ENCODE measurements at regions not wholly inside any gene's neighbourhood (a gene's known extent, or its start where the extent isn't known, plus 50 kb on each side); places are given as distances from the start of the nearest gene placed in this dataset.
A peak's percentile ranks its signal among the peaks of the same experiment; 100 is the strongest.
"Not testable (repeated sequence)": the region's sequence is repeated elsewhere in the genome, so short reads cannot be mapped to it uniquely, and the experiment has no call there.

DNA sequence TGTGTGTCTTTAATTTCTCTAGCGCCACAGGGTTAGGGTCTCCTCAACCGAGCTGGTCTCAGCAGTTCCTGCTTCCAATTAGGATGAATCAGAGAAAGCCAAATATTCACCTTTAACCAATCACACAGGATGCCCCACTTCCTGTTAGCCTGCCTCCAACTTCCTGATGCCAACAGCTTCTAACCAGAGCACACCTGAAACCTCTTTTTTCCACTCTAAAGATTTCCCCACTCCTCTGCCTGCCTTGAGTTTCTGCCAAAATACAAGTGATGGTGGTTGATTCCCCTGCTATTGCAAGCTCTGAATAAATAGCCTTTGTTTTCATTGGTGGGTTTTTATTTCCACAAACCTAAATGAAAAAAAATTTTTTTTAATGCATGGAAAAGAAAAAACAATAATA lies 144.7 kb upstream of the UST start:
- no peak for DNase-seq

DNA sequence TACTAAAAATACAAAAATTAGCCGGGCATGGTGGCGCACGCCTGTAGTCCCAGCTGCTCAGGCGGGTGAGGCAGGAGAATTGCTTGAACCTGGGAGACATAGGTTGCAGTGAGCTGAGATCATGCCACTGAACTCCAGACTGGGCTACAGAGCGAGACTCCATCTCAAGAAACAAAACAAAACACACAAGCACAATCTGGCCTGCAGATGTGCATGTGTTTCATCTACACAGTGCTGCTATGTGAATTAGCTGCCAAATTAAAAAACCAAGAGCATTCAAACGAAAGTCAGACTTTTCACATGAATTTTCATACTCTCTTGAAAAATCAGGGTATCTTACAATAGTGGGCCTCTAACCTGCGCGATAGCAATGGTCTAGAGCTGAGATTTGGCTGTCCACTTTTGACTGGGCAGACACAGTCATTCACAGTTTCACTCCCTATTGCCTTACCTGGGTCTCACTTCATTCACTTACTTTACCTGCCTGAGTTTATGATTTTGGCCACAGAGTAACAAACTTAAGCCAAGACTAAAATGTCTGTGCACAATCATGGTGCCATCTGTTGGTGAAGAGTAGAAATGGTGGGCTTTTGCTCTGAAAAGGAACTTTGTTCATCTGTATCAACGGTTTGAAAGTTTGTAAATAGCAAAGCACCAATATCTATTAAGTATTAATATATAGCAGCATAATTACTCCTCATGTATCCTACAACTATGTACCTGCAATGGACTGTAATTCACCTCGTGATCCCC lies 138.5 kb upstream of the UST start:
- peak; percentile 11 for DNase-seq

DNA sequence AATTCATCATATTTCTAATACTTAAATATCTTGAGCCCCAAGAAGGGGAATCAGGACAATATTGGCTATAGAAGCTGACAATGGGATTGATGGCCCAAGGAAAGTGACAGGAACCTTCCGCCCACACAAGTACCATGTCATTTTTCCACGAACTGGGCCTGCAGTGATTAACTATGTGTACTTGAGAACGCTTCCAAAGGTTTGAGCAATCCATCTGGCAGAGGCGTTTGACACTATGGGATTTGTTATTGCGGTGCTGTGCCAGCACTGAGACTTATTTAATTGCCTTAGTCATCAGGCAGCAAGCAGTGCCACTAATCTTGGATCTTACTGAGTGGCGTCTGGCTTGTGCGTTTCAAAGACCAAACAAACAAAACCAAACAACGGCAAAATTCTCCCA lies 135.6 kb upstream of the UST start:
- DNase-seq, result peak; percentile 41

DNA sequence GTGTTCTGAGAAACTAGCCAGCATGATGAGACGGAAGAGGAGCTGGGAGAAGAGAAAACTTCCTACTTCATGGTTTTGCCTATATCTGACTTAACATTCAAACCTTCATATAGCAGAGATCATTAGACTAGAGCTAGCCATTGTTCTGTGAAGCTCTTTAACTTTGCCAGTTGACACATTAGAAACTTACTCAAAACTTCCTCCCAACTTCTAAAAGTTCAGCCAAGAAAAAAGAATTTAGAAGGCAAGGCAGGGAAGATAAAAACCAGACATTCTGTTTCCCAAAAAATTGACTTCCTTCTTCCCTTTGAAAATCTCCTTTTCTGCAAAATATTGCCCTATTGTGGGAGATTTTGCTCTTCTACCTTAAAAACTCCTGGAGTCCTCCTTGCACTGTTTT lies 134.8 kb upstream of the UST start:
- no peak for DNase-seq

DNA sequence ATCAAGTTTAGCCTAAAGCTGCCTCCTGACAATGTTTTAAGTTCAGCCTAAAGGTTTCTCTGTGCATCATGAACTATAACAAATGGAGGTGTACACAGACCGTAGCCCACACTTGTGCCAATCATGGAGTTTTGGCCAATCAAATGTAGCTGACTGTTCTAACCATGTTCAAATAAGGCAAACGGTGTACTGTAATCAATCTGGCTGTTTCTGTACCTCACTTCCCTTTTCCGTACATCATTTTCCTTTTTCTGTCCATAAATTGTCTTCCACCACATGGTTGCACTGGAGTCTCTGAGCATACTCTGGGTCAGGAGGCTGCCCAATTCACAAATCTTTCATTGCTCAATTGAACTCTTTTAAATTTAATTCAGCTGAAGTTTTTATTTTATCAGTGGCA lies 132.2 kb upstream of the UST start:
- no peak for DNase-seq

DNA sequence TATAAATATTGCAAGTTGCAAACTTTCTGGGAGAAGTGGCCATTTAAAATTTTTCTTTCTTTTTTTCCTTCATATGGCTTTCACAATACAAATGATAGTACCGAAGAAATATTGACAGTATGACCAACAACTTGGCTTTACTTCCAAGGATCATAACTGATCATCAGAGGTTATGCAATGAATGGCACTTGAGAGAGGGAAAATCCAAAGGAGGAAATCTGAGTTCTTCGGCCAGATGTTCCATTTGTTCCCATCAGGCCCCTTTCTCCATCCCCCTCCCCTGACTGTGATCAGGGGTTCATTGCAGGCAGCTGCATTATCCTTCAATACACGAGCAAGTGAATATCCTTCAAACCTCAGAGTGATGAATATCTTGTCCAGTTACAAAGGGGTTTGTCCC lies 130.0 kb upstream of the UST start:
- no peak for DNase-seq

DNA sequence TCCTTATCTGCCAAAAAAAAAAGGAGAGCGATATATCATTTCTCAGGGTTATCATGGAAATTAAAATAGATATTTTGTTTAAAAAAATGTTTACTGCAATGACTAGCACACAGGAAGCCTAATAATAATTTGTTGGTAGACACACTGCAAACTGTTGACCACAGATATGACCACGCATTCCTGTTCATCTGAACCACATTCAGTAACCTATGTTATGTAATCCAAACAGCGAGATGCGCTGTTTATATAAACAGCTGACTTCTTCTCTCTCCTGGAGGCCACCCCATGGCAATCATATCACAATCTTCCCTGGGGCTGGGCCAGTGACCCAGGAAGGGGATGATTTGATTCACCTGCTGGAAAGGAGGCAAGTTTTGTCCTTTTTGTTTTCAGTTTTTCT lies 129.3 kb upstream of the UST start:
- no peak for DNase-seq

DNA sequence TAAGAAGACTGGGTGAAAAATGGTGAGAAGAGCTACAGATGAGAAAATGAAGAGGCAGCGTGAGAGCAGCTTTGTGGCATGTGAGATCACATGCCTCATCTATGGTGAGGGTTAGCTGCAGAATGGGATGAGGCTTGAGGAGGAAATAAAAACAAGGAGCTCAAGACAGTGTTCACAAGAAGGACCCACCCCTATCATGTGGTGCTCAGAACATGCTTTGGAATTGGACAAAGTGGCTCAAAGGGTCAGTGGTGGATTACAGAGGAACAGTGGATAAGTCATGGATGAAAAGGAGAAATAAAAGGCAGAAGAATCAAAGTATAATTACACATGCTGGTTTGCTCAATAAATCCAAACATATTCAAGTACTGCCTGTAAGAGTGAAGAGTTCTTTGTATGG lies 126.9 kb upstream of the UST start:
- DNase-seq, result no peak

DNA sequence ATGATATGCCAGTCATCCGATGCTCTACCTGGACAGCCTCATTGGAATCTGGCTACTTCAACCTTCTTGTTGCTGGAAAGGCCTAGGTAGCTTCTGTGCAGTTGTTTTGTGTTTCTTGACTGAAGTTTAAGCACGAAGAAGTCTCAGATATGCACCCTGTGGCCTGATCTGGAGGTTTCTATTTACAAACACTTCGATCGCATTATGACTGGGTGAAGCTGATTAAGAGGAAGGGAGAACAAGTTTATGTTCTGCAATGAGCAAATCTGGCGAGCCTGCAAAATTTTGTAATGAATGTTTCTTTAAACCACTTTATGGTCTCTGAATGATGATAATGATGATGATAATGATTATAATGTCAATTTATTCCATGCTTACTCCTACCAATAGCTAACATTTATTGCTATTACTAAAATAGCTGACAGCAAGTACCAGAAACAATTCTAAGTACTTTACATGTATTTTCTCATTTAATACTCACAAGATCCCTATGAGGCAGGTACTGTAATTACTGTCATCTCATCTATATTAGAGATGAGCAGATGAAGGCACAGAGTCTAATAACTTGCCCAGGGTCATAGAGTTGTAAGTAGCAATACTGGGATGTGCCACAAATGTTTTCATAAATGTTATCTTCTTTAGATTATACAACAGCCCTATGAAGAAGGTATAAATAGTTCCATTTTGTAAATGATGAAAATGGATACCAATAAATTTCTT lies 126.1 kb upstream of the UST start:
- no peak for DNase-seq

DNA sequence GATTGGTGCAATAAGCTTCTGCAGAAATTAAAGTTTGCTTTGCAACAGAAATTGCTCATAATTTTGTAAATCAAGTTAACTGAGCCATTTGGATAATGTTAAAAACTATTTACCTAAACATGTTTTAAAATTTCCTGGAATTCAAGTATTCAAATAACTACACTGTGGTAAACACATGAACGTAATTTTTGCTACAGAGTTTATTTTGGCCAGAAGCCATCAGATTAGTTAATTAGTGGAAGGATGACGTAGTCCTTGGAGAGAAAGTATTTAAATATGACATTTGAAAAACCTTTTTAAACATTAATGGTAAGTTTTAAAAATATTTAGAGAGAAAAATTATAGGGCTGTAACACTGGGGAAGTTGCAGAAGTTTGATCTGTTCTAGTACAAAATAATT lies 121.2 kb upstream of the UST start:
- no peak for DNase-seq

DNA sequence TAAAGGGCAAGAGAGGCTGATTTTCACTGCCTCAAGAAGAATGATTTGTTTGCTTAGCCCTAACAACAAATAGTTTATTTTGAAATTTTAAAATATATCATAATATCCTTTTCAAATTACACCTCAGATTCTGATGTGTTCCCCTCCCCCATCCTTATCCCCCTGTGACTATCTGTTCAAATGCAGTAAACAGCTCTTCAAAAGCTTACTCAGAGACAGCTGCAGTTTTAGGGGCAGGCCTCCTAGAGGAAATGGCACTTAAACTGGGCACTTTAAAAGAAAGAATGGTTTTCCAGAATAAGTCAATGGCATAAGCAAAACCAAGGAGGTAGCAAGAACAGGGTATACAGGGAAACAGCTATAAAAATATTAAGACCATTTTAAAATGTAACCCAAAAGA lies 118.6 kb upstream of the UST start:
- DNase-seq, result no peak

DNA sequence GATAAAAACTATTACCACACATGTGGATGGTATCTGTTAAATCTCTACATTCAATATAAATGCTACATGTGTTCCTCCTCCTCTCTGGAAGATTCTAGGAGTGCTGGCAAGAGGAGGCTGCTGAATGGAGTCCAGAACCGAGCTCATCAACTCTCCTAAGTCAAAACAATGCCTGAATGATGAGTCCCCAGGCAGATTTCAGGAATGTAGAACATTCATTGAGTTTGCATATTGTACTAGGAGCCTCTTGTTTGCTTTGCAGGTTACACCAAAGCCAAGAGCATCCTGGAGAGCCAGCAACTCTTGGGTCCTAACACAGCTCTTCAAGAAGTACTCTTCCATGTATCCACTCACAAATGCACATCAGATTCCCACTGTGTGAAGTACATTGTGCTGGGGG lies 117.6 kb upstream of the UST start:
- peak; percentile 26 for DNase-seq

DNA sequence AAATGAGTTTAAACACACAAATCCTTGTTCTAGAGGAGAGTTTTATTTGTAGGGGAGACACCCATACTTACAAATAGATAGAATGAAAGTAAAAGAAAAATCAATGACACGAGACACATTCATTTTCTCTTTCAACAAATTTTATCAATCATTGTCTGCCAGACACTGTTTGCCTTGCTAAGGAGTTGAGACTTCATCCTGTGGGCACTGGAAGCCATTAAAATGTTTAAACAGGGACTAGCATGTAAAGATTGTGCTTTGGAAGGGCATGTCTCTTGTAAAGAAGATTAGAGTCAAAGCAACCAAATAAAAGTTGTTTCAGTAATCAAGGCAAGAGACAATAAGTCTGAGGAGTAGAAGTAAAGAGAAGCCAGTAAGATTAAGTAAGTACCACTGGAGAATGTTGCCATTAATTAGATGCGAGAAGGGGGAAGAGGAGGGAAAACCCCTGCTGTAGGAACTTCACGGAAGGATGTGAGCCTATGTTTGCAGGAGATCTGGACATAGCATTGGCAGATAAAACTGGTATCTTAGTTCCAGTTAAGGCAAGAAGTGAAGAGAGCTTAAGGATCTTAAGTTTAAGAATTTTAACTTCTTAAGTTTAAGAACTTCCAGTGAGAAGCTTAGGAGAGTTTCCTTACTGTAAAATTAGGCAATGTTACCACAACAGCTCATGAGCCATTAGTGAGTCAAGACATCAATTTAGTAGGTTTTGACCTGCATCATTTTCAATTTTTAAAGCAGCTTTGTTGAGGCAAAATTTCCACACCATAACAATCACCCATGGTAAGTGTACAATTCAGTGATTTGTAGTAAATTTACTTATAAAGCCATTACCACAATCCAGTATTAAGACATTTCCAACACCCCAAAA lies 117.0 kb upstream of the UST start:
- DNase-seq, result no peak

DNA sequence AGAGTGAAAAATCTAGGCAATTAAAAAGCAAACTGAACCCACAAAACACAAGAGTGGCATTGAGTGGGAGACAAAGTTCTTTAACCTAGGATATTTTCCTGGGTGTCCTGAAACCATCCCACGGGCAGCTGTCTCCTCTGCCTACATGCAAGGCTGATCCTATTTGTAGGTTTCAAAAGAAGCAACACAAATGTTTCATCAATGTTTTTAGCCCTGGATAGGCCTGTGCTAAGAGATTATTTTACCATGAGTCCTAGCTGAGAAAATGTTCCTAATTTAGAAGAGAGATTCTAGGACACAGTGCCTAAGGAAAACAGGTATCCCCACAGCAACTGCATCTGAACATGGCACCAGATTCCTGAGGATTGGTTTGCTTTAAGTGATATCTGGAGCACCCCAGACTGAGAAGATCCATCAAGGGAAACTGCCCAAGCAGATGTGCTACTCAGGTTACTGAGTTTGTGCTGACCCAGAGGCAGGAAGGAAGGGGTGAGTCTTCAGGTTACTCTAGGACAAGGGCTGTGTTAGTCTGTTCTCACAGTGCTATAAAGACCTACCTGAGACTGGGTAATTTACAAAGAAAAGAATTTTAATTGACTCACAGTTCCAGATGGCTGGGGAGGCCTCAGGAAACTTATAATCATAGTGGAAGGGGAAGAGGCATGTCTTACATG lies 111.6 kb upstream of the UST start:
- DNase-seq, result no peak

DNA sequence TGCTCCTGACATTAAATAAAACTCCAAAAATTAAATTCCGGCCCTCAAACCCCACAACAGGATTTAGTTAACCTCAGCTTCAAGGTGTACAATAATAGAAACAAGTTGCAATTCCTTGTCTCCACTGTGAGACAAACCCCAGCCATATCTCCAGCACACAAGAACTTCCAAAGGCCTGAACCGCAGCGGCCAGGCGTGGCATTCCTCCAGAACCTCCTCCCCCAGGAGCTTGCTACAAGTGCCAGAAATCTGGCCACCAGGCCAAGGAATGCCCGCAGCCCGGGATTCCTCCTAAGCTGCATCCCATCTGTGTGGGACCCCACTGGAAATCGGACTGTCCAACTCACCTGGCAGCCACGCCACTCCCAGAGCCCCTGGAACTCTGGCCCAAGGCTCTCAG lies 105.0 kb upstream of the UST start:
- not testable (repeated sequence) for DNase-seq

DNA sequence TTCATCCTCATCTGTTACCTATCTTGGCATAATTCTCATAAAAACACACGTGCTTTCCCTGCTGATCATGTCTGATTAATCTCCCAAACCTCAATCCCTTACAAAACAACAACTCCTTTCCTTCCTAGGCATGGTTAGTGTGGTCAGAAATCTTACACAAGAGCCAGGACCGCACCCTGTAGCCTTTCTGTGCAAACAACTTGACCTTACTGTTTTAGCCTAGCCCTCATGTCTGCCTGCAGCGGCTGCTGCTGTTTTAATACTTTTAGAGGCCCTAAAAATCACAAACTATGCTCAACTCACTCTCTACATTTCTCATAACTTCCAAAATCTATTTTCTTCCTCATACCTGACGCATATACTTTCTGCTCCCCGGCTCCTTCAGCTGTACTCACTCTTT lies 103.6 kb upstream of the UST start:
- DNase-seq, result not testable (repeated sequence)

DNA sequence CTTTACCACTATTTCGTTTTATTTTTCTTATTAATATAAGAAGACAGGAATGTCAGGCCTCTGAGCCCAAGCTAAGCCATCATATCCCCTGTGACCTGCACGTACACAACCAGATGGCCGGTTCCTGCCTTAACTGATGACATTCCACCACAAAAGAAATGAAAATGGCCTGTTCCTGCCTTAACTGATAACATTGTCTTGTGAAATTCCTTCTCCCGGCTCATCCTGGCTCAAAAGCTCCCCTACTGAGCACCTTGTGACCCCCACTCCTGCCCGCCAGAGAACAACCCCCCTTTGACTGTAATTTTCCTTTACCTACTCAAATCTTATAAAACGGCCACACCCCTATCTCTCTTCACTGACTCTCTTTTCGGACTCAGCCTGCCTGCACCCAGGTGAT lies 101.8 kb upstream of the UST start:
- not testable (repeated sequence) for DNase-seq

DNA sequence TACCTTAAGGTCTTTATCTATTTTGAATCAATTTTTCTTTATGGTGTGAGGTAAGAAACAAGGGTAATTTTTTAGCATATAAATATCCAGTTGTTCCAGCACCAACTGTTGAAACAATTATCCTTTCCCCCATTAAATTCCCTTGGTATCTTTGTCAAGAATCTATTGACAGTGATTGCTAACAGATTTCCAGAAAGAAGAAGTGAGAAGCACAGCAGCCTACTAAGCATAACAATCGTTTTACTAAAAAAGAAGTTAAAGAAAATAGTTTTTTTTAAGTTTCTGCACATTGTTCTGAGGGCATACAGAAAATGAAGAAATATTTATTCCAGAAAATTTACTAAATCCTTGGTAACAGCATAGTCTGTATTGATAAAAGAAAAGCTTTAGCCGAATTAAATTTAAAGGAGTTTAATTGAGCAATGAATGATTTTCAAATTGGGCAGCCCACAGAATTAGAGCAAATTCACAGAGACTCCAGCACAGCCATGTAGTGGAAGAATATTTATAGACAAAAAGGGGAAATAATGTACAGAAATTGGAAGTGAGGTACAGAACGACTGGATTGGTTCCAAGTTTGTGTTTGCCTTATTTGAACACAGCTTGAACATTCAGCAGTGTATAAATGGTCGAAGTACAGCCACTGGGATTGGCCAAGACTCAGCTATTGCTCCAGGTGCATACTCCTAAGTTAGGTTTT lies 97.9 kb upstream of the UST start:
- no peak for DNase-seq

DNA sequence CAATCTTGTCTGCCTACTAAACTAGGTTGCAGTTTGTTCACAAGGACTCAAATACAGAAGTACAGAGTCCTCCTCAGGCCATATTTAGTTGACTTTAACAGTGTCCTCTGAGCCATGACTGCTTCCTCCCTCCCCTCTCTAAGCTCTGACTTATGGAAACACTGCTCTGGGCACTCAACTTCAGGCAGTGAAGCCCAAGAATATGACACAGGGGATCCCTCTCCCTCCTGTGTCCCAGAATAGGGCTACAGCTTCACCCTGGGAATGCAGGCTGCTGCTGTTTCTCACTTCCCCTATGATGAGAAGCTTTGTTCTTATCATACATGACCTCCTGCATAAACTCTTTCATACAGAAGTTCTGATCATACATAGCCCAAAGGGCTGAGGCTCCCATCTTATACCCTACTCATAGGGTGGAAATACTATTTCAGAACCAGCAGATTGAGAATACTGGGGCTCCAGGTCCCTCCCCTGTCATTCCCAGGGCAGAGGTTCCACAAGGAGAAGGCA lies 97.3 kb upstream of the UST start:
- no peak for DNase-seq

DNA sequence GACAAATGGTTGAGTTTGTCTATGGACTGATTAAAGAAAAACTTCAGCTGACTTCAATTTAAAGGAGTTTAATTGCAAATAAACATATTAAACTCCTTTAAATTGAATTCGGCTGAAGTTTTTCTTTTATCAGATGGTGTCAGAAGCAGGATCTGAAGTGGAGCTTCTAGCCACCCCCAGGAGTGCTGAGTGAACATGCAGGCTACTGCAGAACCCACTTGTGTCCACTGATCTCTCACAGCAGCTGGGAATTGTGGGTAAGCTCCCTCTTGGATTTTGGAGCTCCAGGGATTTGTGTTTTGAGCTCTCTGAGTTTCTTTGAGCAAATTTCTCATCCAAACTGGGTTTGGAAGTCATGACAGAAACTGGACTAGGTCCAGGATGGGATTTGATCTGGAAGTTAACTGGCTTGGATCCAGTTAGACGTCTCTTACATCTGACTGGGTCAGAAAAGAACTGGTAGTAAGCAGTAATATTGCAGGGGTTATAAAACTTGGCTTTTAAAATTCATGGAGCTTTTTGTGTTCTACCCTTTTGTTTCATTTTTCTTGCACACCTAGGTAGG lies 95.8 kb upstream of the UST start:
- DNase-seq, result no peak

DNA sequence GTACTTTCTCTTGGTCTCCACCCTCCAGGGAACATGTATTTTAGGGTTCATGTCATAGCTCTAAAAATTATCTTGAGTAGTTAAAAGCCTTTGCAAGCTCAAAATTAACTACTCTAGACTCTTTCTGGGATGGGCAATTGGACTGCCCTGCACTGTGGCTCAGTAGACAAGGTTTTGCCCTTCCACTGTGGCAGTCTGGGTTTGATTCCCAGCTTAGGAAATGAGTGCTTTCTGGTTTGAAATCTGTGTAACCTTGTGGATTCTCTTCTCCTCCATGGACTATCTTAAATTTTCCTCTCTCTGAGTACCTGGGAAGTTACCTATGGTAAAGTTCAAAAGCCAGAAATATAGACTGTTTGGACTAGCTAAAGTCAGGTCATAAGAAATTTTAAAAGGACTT lies 94.6 kb upstream of the UST start:
- DNase-seq, result no peak
